Parathyroid adenoma (tissue), 2 donors: ENCODE measurements at regions not wholly inside any gene's neighbourhood (a gene's known extent, or its start where the extent isn't known, plus 50 kb on each side); places are given as distances from the start of the nearest gene placed in this dataset.

Experiments
- H2AFZ ChIP-seq: fragments of 300-600 bp; sonication (generic); one replicate; pipeline ENCODE4 v1.7.0; 2017; ENCODE audit warnings: antibody characterized with exemption, mild to moderate bottlenecking
- H3K27ac ChIP-seq: fragments of 300-600 bp; sonication (generic); one replicate; pipeline ENCODE4 v1.7.0; 2017
- H3K27me3 ChIP-seq: fragments of 300-600 bp; sonication (generic); one replicate; pipeline ENCODE4 v1.7.0; 2017; ENCODE audit warnings: low read length; ENCODE audit not compliant: control insufficient read depth, insufficient read depth
- H3K36me3 ChIP-seq: fragments of 300-600 bp; sonication (generic); one replicate; pipeline ENCODE4 v1.7.0; 2017; ENCODE audit warnings: low read length; ENCODE audit not compliant: control insufficient read depth, insufficient read depth
- H3K4me1 ChIP-seq: fragments of 300-600 bp; sonication (generic); one replicate; pipeline ENCODE4 v1.7.0; 2017; ENCODE audit warnings: control low read depth
- H3K4me2 ChIP-seq: fragments of 300-600 bp; sonication (generic); one replicate; pipeline ENCODE4 v1.7.0; 2017; ENCODE audit warnings: low read length
- H3K4me3 ChIP-seq: fragments of 300-600 bp; sonication (generic); one replicate; pipeline ENCODE4 v1.7.0; 2017; ENCODE audit warnings: low read depth, low read length
- H3K79me2 ChIP-seq: fragments of 300-600 bp; sonication (generic); one replicate; pipeline ENCODE4 v1.7.0; 2017; ENCODE audit warnings: control low read depth
- H3K9ac ChIP-seq: fragments of 300-600 bp; sonication (generic); one replicate; pipeline ENCODE4 v1.7.0; 2017; ENCODE audit warnings: mild to moderate bottlenecking
- H3K9me3 ChIP-seq: fragments of 300-600 bp; sonication (generic); one replicate; pipeline ENCODE4 v1.7.0; 2017; ENCODE audit warnings: low read length; ENCODE audit not compliant: control insufficient read depth
- TF ChIP-seq, protein P1 (sequence below): fragments of 300-600 bp; sonication (generic); IDR thresholded peaks from one replicate; pipeline ENCODE4 v1.7.0; 2017; ENCODE audit warnings: antibody characterized with exemption, mild to moderate bottlenecking
- donor health status: primary hyperparathyroidism.

DNA sequence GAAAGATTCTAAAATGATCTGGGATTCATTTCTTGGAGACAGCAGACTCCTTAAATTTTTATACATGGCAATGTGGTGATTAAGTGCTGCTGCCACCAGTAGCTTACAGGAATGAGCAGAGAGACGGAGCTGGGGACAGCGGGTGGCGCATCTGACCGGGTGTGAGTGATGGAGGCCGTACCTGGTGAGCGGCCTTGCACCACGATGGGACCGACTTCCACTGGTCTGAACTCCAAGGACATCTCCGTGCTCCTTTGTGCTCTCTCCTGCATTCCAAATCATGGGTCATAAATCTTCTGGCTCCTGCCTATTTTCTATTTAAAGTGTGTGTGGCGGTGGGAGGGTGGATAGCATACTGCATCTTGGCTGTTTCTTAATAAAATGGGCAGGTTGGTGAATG is 262.6 kb downstream of the ABHD5 start:
- TF ChIP-seq, protein P1, sequence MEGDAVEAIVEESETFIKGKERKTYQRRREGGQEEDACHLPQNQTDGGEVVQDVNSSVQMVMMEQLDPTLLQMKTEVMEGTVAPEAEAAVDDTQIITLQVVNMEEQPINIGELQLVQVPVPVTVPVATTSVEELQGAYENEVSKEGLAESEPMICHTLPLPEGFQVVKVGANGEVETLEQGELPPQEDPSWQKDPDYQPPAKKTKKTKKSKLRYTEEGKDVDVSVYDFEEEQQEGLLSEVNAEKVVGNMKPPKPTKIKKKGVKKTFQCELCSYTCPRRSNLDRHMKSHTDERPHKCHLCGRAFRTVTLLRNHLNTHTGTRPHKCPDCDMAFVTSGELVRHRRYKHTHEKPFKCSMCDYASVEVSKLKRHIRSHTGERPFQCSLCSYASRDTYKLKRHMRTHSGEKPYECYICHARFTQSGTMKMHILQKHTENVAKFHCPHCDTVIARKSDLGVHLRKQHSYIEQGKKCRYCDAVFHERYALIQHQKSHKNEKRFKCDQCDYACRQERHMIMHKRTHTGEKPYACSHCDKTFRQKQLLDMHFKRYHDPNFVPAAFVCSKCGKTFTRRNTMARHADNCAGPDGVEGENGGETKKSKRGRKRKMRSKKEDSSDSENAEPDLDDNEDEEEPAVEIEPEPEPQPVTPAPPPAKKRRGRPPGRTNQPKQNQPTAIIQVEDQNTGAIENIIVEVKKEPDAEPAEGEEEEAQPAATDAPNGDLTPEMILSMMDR: no peak
- Histone ChIP-seq H2AFZ (no peak overlapping the region), H3K79me2 (no peaks in the 10 kb centered on the region), H3K27me3 (peaks cover 4% of the 10 kb centered on the region), H3K27ac (no peak overlapping the region), H3K4me3 (no peak overlapping the region), H3K4me1 (no peaks in the 10 kb centered on the region), H3K9ac (no peak overlapping the region), H3K9me3 (no peaks in the 10 kb centered on the region), H3K36me3 (no peaks in the 10 kb centered on the region), H3K4me2 (no peak overlapping the region)

DNA sequence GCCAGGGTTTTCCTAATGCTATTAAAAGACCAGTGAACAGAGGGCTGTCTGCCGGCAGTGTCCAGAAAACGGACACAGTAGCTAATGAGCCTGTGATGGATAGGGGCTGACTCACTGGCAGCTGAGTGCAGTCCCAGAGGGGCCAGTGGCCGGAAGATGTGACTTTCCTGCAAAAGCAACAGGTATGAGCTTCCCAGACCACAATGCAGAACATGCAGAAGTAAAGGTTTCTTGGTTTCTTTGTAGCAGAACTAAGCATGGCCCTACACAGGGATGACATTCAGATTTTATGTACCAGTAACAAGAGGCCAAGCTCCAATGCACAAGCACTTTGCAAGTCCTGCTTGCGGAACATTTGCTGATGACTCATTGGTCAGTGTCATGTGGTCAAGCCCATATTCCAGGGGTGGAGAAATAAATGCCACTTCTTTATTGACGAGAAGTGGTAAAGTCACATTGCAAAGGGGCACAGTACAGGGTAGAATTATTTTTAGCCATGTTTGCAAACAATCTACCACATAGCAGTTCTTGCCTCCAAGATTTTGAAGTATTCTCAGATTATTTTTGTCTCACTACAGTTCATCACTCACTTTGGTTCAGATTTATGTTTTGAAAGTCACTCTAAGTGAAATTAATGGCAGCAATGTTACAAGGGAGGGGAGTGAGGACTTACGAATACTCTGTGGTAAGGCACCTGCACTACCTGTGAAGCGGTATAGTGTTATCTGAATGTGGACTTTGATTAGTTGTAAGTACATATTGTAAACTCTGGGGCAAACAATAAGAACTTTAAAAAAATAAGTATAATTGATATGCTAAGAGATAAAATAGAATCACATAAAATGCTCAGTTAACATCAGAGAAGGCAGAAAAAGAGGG is 263.3 kb downstream of the ABHD5 start:
- H3K27me3 ChIP-seq: peaks cover 4% of the 10 kb centered on the region
- H3K79me2 ChIP-seq: no peaks in the 10 kb centered on the region
- no peak overlapping the region for H3K4me2 ChIP-seq
- no peak overlapping the region for H2AFZ ChIP-seq
- H3K9ac ChIP-seq: no peak overlapping the region
- TF ChIP-seq, protein P1: no peak
- no peak overlapping the region for H3K4me3 ChIP-seq
- no peak overlapping the region for H3K27ac ChIP-seq
- H3K4me1 ChIP-seq: no peaks in the 10 kb centered on the region
- no peaks in the 10 kb centered on the region for H3K9me3 ChIP-seq
- no peaks in the 10 kb centered on the region for H3K36me3 ChIP-seq

DNA sequence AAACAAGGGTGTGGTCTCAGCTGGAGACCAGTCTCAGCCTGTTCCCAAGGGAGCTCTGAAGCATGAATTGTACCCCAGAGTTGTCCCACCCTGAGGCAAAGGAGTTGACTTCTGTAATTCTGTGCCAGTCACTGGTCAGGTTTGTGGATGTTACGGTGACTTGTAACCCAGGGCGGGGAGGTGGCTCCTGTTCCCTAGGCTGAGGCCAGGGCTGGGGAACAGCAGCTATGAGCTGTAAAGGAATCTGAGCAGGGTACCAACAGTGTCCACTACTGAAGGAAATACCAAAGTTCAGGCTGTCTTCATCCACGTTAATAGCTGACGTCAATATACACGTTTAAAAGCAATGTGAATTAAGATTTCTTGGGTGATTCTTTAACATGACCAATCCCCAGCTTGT is 266.2 kb downstream of the ABHD5 start:
- H3K4me2 ChIP-seq: no peak overlapping the region
- H3K4me1 ChIP-seq: no peaks in the 10 kb centered on the region

DNA sequence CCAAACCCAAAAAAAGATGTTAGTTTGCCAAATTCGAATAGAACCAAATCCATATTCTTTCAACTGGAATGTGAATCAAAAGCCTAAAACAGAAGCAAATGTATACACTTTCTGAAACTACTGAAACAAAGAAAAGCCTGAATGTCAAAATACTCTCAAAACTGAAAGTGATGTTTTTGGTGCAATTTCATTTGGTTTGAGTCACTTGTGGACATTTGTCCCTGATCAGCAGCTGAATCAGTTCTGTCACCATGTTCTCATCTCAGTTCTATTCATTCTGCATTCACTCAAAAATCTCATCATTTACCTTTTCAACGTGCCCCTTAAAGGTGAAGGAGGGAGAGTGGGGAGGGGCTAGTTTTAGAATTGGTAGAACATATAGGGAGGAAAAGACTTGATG is 266.8 kb downstream of the ABHD5 start:
- TF ChIP-seq, protein P1: no peak
- Histone ChIP-seq H3K4me2 (no peak overlapping the region), H3K4me1 (no peaks in the 10 kb centered on the region), H3K79me2 (no peaks in the 10 kb centered on the region), H3K9ac (no peak overlapping the region), H2AFZ (no peak overlapping the region), H3K27ac (no peak overlapping the region), H3K9me3 (no peaks in the 10 kb centered on the region), H3K27me3 (peaks cover 4% of the 10 kb centered on the region), H3K4me3 (no peak overlapping the region), H3K36me3 (no peaks in the 10 kb centered on the region)

More for the DNA sequence above, 266.2 kb downstream of the ABHD5 start:
- Histone ChIP-seq H3K27ac (no peak overlapping the region), H2AFZ (no peak overlapping the region), H3K27me3 (peaks cover 4% of the 10 kb centered on the region), H3K36me3 (no peaks in the 10 kb centered on the region), H3K9ac (no peak overlapping the region), H3K79me2 (no peaks in the 10 kb centered on the region), H3K4me3 (no peak overlapping the region), H3K9me3 (no peaks in the 10 kb centered on the region)
- TF ChIP-seq, protein P1: no peak
